GM12892 (cell line): ENCODE measurements at regions not wholly inside any gene's neighbourhood (a gene's known extent, or its start where the extent isn't known, plus 50 kb on each side); places are given as distances from the start of the nearest gene placed in this dataset.
"Not testable (repeated sequence)": the region's sequence is repeated elsewhere in the genome, so short reads cannot be mapped to it uniquely, and the experiment has no call there.

Source experiments
- DNase-seq: peaks from one replicate; pipeline ENCODE4 v3.0.0; 2011; ENCODE audit not compliant: insufficient read length
- FAIRE-seq: peaks from 2 replicates; lab custom pipeline; 2011; peaks lifted over from hg19 to GRCh38; lab: Jason Lieb, UNC
- POLR2A ChIP-seq: IDR thresholded peaks from 2 replicates; pipeline ENCODE4 v1.6.1; 2011; ENCODE audit warnings: low read depth, low read length, control low read depth
- POLR2AphosphoS5 ChIP-seq: IDR thresholded peaks from 2 replicates; pipeline ENCODE4 v1.6.1; 2011; ENCODE audit warnings: low read depth, low read length, control low read depth
- TAF1 ChIP-seq: IDR thresholded peaks from 2 replicates; pipeline ENCODE4 v1.6.1; 2011; ENCODE audit warnings: low read depth, mild to moderate bottlenecking, control low read depth, low read length, borderline replicate concordance

DNA sequence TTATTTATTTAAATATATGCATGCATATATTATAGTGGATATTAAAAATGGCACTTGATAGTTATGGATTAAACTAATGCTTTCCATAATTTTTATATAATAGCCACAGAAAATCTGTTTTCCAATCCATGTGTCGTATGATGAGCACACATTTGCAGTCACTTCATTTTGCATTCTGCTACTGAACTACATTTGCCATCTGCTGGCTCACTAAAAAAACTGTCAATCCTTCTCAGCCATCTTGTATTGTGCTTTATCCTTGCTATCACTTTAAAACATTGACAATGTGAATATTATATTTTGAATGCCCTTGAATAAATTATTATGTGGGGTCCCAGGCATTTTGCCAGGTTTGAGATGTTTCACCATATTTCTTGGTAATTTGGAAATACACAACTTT is 586.6 kb downstream of the DNAH5 start:
- DNase-seq (no peak), FAIRE-seq (no peak)
- TF ChIP-seq POLR2AphosphoS5: no peak
- no peak for TF ChIP-seq POLR2A
- TF ChIP-seq TAF1: no peak

DNA sequence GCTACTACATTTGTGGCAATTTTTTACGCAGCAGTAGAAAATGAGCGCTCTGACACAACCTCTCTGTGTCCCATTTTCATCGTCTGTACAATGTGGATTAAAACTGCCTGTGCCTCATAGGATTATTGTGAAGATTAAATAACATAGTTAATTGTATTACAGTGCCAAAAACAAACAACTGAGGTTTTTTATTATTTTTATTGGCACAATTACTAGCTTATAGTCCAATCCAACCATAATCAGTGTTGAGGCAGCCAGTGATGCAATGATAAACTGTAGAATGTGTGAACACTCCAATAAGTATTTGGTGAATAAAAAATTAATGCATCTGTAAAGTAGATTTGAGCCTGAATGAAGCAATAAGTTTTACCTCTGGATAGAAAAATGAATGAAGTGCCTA is 588.3 kb downstream of the DNAH5 start:
- DNase-seq (no peak), FAIRE-seq (no peak)
- TF ChIP-seq TAF1 (no peak), POLR2A (no peak), POLR2AphosphoS5 (no peak)

DNA sequence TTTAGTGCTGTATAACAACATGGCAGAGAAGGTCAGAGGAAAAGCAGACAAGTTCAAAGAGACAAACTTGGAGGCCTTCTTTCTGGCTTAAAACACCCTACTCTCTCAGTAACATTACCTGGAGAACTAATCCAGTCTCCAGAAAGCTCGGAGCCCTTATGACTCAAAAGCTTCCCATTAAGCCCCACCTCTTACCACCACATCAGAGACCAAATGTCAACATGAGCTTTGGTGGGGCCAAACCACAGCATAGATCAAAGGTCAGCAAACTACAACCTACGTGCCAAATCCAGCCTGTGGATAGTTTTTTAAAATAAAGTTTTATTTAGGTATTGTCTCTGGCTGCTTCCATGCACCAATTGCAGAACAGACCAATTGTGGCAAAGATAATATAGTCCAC is 589.9 kb downstream of the DNAH5 start:
- FAIRE-seq (no peak), DNase-seq (no peak)

DNA sequence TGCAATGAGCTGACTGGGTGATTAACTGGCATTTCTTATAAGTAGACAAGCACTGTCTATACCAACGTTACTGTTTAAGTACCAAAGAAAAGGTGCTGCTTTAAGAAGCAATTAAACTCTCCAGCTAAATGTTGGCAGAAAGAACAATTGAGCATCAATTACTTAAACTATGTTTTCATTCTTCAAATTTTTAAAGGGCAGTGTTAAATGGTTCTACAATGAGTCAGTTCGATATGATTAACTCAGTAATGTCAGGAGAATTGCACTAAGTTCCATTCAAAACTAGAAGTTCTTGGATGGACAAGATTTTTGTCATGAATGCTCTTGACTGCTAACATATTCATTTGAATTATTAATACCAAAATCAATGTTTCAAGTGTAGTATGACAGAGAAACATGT is 593.7 kb downstream of the DNAH5 start:
- FAIRE-seq (no peak), DNase-seq (no peak)
- TF ChIP-seq POLR2A (no peak), TAF1 (no peak)

More for the DNA sequence above, 589.9 kb downstream of the DNAH5 start:
- TF ChIP-seq TAF1: no peak
- TF ChIP-seq POLR2A: no peak

DNA sequence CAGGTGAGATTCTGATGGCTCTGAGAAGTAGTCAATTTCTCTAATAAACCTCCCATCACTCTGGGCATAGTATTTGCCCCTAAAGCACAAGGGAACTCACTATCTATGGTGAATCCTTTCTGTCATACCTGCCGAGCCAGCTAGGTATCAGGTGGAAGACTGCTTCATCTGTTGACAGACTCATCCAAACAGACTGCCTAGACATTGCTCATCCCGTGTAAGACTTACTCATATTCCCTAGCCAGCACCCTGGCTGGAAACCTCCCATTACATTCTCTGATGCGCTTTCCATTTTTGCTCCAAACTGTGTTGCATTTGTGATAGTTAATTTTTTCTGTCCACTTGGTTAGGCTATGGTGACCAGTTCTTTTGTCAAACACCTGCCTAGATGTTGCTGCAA is 595.9 kb downstream of the DNAH5 start:
- FAIRE-seq (no peak), DNase-seq (no peak)
- TF ChIP-seq POLR2A (no peak), TAF1 (no peak), POLR2AphosphoS5 (no peak)

DNA sequence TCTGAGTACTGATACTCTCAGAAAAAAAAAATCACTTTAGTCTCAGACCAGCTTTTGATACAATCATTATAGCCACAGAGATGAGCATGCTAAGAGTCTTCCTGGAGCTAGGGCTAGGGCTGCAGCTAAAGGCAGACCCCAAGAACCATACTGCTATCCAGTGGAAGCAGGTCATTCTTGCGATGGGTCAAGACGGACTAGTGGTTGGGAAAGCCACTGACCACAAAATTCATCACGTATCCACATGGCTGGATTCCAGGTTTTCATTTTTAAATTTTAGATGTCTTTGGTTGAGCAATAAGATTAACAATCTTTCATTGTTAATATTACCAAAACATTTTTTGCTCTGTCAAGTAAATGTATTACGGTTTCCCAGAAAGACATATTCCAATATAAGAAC is 598.1 kb downstream of the DNAH5 start:
- FAIRE-seq: no peak
- DNase-seq: no peak
- no peak for TF ChIP-seq POLR2A
- no peak for TF ChIP-seq TAF1
- TF ChIP-seq POLR2AphosphoS5: no peak

DNA sequence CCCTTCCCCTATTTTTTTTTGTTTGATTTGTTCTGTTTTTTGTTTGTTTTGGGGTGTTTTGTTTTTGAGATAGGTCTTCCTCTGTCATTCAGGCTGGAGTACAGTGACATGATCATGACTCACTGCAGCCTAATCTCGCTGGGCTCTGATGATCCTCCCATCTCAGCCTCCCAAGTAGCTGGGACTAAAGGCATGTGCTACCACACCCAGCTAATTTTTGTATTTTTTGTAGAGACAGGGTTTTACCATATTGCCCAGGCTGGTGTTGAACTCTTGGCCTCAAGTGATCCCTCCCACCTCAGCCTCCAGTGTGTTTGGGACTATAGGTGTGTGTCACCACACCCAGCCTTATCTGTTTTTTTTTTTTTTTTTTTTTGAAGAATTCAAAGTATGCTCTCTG is 605.4 kb downstream of the DNAH5 start:
- TF ChIP-seq TAF1: no peak
- no peak for TF ChIP-seq POLR2AphosphoS5
- no peak for TF ChIP-seq POLR2A
- no peak for DNase-seq
- no peak for FAIRE-seq

DNA sequence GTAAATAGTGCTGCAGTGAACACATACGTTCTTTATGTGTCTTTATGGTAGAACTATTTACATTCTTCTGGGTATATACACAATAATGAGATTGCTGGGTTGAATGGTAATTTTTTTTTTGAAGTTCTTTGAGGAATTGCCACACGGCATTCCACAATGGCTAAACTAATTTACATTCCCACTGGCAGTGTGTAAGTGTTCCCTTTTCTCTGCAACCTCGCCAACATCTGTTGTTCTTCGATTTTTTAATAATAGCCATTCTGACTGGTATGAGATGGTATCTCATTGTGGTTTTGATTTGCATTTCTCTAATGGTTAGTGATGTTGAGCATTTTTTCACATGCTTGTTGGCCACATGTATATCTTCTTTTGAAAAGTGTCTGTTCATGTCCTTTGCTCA is 609.5 kb downstream of the DNAH5 start:
- not testable (repeated sequence) for FAIRE-seq, DNase-seq

DNA sequence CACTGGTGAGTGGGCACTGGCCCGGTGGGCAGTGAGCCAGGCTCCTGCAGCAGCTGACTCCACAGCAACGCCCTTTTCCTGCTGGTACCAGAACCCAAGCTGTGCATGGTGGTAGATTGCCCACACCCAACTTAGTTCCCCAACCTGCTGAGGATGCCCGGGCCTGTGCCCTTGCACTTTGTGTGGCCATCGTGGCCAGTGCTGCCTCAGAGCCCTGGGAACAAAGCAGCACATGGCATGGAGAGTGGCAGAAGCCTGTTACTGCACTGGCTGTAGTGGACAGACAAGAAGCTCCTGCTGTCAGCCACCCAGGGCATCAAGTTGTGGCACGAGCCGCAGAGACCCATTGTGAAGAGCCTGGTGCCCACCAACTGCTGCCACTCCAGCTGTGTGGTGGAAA is 612.9 kb downstream of the DNAH5 start:
- FAIRE-seq: no peak
- TF ChIP-seq POLR2A (no peak), TAF1 (no peak), POLR2AphosphoS5 (no peak)

DNA sequence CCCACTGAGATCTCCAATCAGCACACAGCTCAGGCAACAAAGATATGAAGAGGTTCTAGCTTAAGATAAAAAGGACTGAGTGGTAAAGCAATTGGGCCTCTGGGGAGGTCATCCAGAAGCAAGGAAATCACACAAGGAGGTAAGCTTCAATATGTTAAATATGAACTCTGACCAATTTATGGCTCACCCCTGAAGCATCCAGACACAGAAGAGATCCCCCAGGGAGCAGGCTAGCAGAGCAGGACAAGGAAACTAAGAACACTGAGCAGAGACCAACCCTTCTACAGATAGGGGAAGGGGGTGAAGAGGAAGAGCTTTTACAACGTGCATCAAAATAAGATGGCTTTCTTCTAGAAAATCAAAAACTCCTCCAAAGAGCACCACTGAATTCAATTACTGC is 616.2 kb downstream of the DNAH5 start:
- no peak for FAIRE-seq
- TF ChIP-seq TAF1 (no peak), POLR2A (no peak), POLR2AphosphoS5 (no peak)
- DNase-seq: no peak

More for the DNA sequence above, 612.9 kb downstream of the DNAH5 start:
- DNase-seq: no peak

DNA sequence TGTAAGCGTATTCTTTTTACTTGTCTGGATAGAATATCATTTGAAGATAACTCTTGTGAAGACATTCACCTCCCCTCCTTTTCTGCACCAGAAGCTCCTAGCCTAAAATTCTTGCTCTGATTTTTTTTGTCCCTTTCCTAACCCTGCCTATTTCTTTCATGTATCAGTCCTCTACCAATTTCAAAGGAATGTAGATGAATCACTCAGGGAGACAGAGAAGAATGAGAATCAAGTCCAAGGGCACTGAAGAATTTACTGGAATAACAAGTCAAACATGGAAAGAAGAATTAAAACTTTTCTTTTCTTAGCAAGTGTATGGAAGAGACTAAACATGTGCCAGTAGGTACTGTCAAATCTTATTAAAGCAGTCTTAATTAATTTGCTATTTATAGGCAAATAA is 618.7 kb downstream of the DNAH5 start:
- DNase-seq (no peak), FAIRE-seq (no peak)
- TF ChIP-seq POLR2AphosphoS5: no peak
- TF ChIP-seq TAF1: no peak
- TF ChIP-seq POLR2A: no peak

DNA sequence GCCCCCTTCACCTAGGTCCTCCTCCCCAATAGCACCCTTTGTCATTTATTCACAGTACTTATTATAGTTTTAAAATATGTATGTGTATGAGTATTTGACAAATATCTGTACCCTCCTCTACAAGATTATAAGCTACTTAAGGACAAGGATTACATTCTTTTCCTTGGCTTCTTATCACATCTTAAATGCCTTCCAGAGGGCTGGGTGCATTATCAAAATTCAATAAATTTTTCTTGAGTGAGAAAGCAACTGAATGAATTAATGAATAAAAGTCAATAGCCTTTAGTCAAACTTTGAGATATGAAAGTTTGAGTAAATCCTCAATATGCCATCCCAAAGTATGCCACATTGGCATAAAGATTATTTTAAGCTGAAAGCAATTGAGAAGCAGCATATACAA is 621.7 kb downstream of the DNAH5 start:
- no peak for TF ChIP-seq POLR2AphosphoS5
- no peak for TF ChIP-seq TAF1
- TF ChIP-seq POLR2A: no peak
- DNase-seq (no peak), FAIRE-seq (no peak)

DNA sequence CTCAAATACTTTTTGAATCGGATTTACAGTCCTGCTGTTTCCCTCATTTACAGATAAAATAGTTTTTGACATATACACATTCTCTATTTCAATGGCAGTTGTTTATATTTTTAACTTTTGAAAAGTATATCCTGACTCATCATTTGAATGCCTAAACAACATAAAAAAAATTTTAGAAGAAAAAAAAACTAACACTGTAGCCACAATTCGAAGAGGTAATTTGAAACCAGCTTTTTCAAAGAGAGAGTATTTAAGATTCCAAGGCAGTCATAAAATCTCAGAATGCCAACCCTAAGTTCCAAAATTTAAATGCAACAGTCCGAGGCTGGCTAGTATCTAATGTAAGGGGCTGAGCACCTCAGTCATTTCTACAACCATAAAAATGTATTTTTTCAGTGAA is 626.8 kb downstream of the DNAH5 start:
- TF ChIP-seq POLR2AphosphoS5 (no peak), POLR2A (no peak)
- no peak for FAIRE-seq
- DNase-seq: no peak

DNA sequence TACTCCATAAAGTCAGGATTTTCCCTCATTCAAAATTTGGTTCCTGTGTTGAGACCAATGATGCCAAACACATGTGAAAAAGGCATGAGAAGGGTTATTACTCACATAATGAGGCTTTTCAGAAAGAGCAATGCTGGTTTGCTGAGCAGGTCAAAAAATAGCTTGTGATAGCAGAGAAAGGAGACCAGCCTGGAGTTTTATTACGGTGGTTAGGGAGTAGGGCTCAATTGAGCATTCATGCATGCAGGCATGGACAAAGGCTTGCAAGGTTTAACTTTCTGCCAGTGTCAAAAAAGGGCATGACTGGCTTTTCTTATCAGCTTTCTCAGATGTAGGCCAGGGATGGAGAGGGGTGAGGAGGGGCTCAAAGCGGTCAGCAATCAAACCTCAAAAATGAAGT is 628.3 kb downstream of the DNAH5 start:
- no peak for TF ChIP-seq POLR2AphosphoS5
- no peak for TF ChIP-seq POLR2A
- no peak for TF ChIP-seq TAF1
- FAIRE-seq (no peak), DNase-seq (no peak)
